Ammon's horn (tissue), 1 donor: ENCODE measurements at regions not wholly inside any gene's neighbourhood (a gene's known extent, or its start where the extent isn't known, plus 50 kb on each side); places are given as distances from the start of the nearest gene placed in this dataset.

Source experiments
- DNase-seq: peaks from one replicate; pipeline ENCODE4 v3.0.0-alpha.2; 2016; ENCODE audit warnings: low spot score

GRCh38 chr12:25714198-25714984, 161.3 kb upstream of the LMNTD1 start:
- DNase-seq, result no peak

GRCh38 chr12:25715102-25715501, 162.0 kb upstream of the LMNTD1 start:
- DNase-seq, result no peak

DNA sequence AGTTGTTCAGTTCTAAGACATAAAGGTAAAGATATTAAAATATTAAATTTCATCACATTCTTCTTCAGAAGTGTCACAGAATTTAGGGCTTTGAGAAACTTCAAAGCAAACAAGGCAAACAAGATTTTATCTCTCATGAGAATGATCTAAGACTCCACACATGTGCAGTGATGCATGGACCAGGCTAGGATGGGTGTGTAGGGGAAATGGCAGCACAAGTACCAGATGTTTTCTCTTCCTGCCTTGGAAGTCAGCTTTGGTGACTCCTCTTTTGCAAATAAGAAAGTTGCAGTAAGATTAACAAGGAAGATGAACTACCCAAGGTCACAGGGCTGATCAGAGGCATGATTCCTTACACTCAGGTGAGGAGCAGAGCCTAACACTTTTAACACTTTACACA, 163.8 kb upstream of the LMNTD1 start:
- no peak for DNase-seq

DNA sequence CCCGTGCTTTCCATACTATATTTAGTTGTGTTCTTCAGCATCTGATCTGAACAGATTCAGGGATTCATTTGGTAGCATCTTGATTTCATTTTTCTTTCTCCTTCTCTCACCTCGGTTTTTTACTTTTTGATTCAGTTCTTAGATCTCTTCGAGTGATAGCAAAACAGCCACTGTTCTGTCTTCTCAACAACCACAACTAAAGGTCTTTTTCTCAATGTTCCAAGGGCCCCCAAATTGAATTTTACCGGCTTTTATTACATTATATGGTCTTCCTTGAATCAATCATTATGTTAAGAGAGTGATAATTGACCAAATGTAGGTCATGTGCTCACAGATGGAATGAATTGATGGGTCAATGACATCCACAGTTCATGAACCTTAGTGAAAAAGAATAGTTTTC, 164.5 kb upstream of the LMNTD1 start:
- no peak for DNase-seq

GRCh38 chr12:25718081-25718731, 165.1 kb upstream of the LMNTD1 start:
- no peak for DNase-seq

- DNase-seq, result no peak
Observed at GRCh38 chr12:25719505-25719904, 166.4 kb upstream of the LMNTD1 start.

DNA sequence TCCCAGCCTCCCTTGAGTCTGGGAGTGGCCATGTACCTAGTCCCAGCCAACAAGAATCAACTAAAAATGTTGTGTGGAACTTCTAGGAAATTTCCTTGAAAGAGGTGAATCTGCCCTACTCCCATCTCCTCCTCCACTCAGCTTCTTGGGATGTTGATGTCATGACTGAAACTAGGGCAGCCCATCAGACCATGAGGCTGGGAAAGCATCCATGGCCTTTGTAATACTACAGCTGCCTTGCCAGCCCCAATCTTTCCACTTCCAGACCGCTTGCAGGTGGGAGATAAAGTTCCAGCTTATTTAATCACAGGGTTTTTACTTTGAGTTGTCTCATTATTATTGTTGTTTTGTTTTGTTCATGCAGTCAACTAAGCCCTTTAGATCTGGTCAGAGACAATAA, 170.3 kb upstream of the LMNTD1 start:
- peak; percentile 16 for DNase-seq

- DNase-seq, result peak; percentile 11
Observed at GRCh38 chr12:25723921-25724491, 170.9 kb upstream of the LMNTD1 start.

GRCh38 chr12:25725470-25725869, 172.4 kb upstream of the LMNTD1 start:
- DNase-seq, result no peak

DNA sequence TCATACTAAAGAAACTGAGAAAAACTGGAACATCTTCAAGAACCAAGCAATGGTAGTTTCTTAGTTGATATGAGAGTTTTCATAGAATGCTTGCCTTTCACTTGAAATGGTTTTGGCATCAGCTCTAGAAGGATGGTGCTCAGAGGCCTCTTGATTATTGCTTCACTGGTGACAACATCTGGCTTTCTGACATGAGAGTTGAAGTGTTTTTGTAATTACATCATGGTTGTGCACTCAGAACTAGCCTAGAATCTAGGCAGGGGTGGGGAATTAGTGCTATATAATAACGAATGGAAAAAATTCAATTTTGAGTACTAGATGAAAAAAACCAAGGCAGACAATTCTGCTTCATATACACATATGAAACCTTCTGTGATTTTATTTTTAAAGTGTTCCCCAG, 172.8 kb upstream of the LMNTD1 start:
- DNase-seq, result no peak

DNA sequence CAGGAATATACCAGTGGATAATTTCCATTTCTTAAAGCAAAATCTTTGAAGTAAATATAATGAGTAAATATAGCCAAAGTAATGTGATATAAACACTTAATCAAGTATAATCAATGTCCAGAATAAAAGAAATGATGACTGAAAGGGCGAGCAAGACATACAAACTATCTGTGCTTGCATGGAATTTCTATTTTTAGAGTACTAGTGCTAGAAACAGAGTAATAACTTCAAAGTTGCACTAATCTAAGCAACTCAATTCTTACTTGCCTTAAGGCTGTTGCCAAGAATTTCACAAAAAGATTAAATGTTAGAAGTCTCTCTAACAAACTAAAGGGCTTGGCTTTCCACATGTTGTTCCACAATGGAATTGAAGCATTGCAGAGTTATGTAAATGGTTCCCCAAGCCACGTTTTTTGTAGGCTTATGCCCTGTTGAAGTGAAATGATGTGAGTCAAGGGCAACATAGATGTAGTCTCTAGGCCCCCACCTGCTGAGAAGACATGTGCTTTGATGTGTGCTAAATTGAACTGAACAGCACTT, 175.0 kb upstream of the LMNTD1 start:
- no peak for DNase-seq

DNA sequence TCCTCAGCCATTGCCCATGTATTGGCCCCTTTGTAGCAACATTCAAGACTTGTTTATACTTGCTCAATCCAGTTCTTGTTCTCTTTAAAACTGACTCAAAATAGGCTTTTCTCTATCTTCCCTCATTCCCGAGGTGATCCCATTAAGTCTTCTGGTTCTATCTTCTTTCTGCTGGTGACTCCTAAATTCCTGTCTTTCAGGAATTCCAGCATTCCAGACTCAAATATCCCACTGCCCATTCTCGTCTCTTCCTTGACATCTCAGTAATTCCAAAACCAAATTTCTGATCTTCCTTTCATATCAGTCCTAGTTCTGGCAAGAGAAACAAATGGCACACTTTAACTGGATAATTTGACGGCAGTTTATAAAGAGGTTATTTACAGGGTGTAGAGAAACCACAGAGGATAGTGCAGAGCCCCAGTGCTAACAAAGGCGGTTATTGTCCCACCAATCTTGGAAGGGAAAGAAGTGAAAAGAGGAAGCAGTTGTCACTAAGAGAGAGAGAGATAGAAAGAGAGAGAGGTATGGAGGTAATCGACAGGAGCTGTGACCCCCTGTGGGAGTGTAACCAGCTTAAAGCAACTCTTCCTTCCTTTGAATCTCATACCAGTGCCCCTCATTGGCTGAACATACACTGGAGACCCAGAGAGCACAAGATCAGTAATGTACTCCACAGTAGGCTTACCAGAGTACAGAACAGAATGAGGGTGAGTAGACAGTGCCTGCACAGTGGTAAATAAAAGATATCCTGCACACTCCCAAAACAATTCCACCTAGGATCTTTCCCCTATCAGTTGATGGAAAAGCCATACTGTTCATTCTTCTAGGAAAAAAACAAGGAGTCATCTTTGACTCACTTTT, 177.6 kb upstream of the LMNTD1 start:
- DNase-seq, result no peak

DNA sequence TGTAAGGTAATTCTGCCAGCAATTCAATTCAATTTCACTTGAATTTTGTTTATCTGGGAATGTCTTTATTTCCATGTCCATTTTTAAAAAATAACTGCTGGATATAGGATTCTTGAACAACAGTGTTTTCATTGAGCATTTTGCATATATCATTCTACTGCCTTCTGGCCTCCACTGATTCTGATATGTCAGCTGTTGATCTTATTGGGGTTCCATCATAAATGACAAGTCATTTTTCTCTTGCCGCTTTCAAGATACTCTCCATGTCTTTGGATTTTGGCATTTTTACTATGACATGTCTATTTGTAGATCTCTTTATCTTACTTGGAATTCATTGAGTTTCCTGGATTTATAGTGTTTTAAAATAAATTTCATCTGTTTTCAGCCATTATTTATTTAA, 180.5 kb upstream of the LMNTD1 start:
- no peak for DNase-seq

DNA sequence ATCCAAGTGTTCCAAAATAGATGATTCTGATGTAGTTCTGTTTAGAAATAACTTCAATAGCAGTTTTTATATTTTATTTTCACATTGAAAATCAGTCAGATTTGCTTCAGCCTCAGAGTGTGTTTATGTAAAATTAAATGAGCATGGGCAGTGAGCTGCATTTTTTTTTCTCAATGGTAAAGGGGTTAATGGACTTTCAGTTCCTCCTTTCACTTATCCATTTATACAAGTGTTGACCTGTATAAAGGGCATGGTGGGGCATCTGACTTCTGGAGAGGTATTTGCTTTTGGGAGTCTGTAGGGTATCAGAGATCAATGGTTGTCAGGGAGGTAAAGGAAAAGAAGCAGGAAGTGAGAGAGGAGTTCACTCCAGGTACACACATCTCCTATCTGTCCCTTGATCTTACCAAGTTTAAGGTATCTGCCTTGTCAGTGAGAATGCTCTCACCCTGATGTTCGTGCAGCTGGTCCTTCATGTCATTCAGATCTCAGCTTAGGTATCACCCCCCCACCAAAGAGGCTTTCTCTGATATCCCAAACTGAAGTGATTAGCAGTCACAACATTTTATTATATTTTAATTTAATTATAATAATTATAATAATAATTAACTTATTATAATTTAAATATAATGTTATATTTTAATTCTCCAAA, 181.6 kb upstream of the LMNTD1 start:
- DNase-seq, result no peak

DNA sequence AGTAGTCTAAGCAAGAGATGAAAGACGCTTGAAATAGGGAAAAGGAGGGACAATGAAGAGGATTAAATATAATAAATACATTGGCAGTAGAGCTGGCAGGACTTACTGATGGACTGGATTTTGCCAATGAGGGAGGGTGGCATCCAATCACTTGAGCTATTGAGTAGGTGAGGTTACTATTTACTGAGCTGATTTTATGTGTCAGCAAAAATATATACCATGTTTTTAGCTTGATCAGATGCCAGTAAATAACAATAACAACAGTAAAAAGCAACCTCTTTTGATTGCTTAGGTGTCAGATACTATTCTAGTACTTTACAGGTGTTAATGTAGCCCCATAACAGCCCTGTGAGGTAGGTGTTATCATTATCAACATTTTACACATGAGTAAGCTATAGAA, 187.5 kb upstream of the LMNTD1 start:
- DNase-seq, result no peak

DNA sequence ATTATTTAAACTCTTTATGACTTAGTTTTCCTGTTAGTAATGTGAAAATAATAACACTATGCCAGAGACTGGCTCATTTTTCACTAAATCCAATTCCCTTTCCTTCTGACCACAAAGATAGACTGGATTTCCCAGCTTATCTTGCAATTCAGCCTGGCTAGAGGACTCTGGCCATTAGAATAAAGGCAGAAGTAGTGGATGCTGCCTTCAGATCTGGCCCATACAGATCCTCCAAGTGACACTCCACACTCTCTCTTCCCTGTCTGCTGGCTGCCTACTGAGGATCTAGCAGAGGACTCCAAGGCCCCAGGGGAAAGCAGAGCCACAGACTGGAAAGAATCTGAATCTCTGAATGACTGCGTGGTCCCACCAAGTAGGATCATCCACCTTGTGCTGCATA, 188.8 kb upstream of the LMNTD1 start:
- no peak for DNase-seq

DNA sequence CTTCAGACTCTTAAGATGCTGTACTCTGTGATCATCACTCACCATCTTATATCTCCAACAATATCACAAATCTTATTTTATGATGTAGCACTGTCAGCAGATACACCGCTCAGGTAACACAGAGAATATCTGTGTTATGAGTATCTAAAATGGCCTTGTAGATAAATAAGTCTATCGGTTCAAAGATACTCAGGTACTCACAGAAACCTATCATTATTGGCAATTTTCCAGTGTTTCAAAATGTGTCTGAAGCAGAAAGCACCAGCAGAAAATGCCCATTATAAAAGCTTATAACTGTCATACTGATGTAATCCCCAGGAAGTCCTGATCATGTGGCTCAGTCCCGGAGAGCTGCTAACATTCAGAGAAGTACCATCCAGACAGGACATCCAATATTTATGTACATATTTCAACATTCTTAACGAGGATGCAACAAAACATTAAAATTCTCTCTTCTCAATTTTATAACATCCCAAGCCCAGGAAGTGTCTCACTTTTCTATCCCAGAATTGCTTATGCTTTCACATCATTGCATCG, 190.7 kb upstream of the LMNTD1 start:
- DNase-seq, result no peak

GRCh38 chr12:25744313-25744712, 191.2 kb upstream of the LMNTD1 start:
- no peak for DNase-seq

- DNase-seq, result no peak
Observed at GRCh38 chr12:25745281-25745680, 192.2 kb upstream of the LMNTD1 start.

DNA sequence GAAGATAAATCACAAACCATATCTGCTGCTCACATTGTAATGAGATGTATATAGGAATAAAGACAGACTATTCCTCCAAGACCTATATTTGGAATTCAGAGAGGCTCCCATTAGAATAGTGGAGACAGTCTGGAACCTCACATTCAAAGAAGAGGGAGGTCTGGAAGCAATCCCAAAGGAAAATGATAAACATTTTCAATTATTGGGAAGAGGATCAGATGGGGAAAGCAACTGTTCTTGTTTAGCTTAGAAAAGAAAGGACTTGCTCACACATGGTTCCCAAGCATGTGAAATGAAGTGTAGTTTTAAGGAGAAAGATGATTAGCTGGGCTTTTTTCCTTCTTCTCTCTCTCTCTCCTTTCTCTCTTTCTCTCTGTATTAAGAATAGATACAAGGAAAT, 193.0 kb upstream of the LMNTD1 start:
- no peak for DNase-seq

DNA sequence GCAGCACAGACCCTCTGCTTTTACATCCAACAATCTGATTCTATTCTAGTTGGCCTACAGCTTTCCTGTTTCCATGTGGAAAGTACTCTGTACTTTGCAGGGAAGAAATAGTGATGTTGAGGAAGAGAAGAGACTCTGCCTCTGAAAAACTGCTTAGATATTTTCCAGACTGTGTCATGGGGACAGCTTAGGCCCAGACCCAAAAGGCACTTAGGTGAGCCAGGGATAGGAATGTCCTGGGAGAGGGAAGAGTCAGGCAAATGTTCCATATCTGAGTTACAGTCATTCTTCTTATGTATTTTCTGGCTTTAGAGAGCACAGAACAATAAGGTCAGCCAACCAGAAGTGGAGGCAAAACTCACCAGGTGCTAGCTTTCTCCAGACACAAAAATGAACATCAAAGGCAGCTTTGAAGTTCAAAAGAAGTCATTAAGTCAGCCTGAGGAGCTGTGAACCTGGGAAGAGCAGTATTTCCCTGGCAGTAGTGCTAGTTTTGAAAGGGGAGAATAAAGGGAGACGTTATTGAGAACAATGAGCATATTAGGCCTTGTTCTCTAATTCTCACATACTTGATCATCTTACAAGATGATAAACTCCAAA, 199.7 kb upstream of the LMNTD1 start:
- no peak for DNase-seq
